Keratinocyte (primary cell): ENCODE measurements at regions not wholly inside any gene's neighbourhood (a gene's known extent, or its start where the extent isn't known, plus 50 kb on each side); places are given as distances from the start of the nearest gene placed in this dataset.

Source experiments
- CTCF ChIP-seq, 3 experiments: IDR thresholded peaks in 1 of 3; conservative IDR thresholded peaks in 1 of 3; optimal IDR thresholded peaks in 1 of 3; 2 replicates in 2 of 3; 3 replicates in 1 of 3; pipeline versions ENCODE3 to v1.5.1; 2011; ENCODE audit warnings: low read length in 3 of 3, mild to moderate bottlenecking in 3 of 3, moderate library complexity in 2 of 3, control low read depth in 1 of 3, inconsistent platforms in 1 of 3; ENCODE audit not compliant: insufficient read depth in 2 of 3; ENCODE audit errors: extremely low read depth in 1 of 3
- EZH2 ChIP-seq: IDR thresholded peaks from one replicate; pipeline ENCODE4 v1.6.1; 2012; ENCODE audit warnings: inconsistent platforms, mild to moderate bottlenecking, low read length, moderate library complexity

DNA sequence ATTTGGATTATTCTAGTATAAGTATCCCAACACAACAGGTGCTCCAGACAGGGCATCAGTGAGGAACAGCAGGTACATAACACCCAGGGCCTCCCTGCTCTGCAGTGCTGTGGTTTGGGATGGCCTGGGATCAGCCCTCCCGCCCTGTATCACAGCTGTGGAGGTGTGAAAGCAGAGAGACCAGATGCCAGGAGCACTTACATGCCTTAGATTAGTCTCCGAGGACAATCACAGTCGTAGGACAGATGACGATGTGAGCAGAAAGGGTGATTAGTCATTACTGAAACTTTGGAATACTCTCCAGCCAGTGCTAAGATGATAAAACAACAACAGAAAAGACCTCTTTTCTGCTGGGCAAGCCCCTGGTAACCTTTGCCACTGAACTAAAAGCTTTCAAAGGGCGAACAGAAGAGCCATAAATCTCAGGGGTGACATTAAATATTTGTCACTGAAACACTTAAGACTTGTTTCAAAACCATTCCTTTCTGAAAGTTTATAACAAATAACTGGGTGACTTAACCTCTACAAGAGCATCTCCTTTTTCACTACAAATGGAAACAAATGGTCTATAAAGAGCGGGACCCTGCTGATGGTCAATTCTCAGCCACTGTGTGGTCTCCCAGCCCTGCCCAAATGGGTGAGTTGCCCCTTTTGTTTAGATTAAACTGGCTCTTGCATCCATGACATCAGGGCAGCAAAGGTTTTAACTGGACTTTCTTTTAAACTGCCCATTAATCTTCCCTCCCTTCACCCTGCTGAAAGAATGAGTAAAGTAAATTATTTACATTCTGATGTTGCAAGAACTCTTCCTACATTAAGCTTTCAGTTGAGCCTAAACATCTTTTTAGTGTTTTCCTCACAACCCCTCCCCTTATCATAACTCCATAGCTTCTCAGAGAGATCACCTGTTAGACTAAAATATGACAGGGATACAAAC lies 183.1 kb upstream of the COX10 start:
- TF ChIP-seq EZH2: no peak
- TF ChIP-seq CTCF (optimal IDR thresholded peaks at IDR 0.05 in 1 of 3, IDR thresholded peaks at IDR 0.05 in 1 of 3, conservative IDR thresholded peaks at IDR 0.05 in 1 of 3; ENCODE audit: extremely low read depth in 1 of 3, insufficient read depth in 2 of 3, low read length in 3 of 3): no peak
